NCI-H226 (cell line): ENCODE measurements at regions not wholly inside any gene's neighbourhood (a gene's known extent, or its start where the extent isn't known, plus 50 kb on each side); places are given as distances from the start of the nearest gene placed in this dataset.
A peak's percentile ranks its signal among the peaks of the same experiment; 100 is the strongest.
"Not testable (repeated sequence)": the region's sequence is repeated elsewhere in the genome, so short reads cannot be mapped to it uniquely, and the experiment has no call there.

Experiments
- DNase-seq: peaks from one replicate; pipeline ENCODE4 v3.0.0-alpha.2; 2015

DNA sequence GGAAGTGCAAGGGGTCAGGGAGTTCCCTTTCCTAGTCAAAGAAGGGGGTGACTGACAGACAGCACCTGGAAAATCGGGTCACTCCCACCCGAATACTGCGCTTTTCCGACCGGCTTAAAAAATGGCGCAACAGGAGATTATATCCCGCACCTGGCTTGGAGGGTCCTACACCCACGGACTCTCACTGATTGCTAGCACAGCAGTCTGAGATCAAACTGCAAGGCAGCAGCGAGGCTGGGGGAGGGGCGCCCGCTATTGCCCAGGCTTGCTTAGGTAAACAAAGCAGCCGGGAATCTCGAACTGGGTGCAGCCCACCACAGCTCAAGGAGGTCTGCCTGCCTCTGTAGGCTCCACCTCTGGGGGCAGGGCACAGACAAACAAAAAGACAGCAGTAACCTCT, 333.8 kb downstream of the CENPW start:
- DNase-seq = not testable (repeated sequence)

DNA sequence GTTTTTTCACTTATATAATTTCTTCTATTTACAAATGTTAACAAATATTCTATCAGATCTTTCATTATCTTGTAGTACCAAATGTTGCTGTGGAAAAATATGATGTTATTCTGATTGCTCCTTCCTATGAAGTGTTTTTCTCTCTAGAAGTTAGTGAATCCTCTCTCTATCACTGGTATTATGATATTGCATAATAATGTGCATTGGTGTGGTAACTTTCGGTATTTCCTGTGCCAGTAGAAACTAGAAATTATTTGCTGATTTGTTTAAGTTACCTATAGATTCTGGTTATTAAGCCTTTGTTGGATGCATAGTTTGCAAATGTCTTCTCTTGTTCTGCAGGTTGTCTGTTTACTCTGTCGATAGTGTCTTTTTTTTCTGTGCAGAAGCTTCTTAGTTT, 342.5 kb downstream of the CENPW start:
- DNase-seq = peak; percentile 39

GRCh38 chr6:126685182-126685581, 345.3 kb downstream of the CENPW start:
- DNase-seq = no peak

DNA sequence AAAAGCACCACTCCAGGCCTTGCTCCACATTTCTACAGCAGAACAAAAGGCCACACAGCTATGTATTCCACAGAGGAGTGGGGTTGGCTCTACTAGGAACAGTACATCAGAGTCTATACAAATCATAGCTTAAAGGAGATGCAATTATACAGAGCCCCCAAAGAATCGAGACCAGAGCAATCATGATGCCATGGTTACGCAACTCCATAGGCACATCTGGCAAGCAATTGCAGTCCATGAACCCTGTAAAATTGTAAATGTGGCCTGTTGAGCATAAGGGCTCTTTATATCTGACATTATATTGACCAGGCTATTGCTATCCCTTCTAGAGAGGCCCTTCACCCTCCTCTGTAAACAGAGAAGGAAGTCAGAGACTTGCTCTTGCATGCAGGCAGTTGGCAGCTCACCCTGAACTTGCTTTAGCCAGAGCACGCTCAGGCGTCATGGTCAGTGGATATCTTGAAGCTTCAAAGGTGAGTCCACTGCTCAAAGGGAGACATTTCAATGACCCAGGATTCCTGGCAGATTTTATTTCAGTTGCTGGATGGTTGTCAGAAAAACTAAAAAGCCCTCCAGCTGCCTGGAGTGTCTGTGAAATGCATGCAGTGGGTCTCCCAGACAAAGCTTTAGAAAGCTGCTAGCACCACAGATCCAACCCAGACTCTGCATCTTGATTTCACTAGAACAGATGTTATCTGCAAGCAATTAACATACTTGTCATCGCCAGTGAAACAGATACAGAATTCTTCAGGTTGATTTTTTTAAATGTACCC, 357.2 kb downstream of the CENPW start:
- DNase-seq = no peak

- DNase-seq = no peak
Observed at GRCh38 chr6:126698732-126699240, 358.9 kb downstream of the CENPW start.

DNA sequence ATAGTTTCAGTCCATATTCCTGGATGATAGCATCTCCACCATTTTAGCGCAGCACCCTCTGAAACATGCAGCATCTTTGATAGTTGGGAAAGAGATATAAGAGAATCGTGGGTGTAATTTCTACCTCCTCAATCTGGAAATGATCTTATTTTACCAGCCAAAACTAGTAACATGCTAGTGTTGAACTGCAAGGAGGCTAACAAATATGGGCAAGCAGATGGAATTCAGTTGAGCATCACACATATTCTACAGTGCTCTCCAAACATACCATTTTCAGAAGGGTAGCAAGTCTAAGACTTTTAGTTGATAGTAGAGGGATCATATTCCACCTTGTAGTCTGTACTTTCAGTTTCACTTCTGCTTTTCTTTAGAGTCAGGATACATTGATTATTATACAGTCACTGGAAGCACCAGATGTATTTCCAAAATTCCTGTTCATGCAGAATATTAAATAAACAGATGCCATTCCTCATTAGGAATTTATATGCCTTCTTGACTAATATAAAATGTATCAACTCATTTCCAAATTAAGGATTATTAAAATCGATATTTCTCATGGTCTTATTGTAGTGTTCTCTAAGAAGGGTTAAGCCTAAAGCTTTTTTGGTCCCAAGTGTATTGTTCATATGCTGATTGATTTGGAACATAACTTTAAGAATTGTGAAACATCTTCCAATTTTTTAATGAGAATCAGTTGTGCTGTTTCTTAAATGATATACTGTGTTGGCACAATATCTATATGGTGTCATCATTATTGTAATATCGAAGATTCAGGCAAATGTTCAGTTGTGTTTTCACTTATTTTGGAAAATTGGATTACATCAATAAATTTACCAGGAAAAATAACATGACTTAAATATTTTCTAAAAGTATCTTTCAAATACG, 362.0 kb downstream of the CENPW start:
- DNase-seq = no peak

GRCh38 chr6:126716032-126716431, 376.1 kb downstream of the CENPW start:
- DNase-seq = no peak

- DNase-seq = peak; percentile 72
Observed at GRCh38 chr6:126716826-126717509, 377.1 kb downstream of the CENPW start.

DNA sequence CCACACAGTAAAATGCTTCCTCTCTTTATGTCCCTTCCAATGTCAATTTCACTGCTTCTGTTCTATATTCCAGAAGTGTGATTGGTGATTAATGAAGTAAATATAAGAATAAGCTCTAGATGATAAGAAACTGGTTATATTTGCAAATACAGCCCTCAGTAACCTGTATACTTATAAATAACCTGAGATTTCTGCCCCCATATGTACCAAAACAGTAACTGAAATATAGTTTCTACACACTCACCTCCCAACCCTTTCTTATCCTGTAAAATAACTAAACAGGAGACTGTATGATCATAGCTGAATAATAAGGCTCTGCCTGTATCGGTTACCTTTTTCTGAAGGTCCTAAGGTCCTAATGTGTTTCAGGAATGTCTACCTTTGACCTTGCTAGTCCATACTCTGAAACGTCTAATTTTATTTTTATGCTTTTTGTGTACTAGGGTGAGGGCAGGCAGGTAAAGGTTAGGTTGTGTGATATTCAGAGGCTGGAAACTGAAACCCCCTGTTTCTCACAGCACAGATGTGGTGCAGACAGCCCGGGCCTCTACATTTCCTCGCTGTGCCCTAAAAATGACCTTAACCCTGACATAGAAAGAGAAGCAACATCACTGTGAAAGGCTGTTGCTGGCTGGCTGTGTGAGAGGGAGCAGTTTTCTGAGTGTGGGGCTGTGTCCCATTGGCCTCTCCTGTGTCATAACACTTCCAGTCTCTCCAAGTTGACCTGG, 378.8 kb downstream of the CENPW start:
- no peak for DNase-seq

DNA sequence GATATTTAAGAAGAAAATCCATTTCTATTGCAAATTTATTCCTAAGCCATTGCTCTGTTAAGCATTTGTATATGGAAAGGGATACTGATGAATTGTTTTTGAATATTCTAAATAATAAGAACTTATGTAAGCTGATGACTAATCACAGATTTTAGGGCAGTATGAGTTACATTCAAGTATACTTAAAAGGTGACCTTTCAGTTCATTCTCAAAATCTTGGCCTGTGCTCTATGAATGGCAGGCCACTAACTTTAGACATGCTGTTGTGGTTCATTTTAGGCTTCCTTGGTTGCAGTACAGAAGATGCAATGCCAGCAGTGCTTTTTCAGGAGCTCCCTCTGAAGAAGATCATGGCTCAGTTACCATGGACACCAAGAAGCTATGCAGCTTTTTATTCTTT, 380.4 kb downstream of the CENPW start:
- no peak for DNase-seq

GRCh38 chr6:126721581-126722160, 381.8 kb downstream of the CENPW start:
- DNase-seq = peak; percentile 92

DNA sequence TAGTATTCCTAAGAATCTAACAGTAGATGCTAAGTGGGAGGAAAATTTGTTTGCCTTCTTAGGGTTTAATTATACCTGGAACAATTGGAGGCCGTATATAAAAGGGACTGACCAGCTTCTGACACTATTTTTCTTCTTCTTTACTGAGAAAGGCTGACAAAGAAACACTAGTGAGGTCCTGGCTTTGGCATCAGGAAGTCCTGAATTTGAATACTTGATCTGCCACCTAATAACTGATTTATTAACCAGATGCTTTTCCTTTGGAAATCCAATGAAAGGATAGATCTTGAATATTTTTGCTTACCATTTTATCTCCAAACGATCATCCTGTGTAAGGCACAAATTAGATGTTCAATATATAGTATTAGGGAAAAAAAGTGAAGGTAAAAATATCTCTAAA, 382.5 kb downstream of the CENPW start:
- DNase-seq = no peak

GRCh38 chr6:126723541-126724170, 383.7 kb downstream of the CENPW start:
- no peak for DNase-seq

GRCh38 chr6:126724821-126725220, 384.9 kb downstream of the CENPW start:
- DNase-seq = peak; percentile 64

DNA sequence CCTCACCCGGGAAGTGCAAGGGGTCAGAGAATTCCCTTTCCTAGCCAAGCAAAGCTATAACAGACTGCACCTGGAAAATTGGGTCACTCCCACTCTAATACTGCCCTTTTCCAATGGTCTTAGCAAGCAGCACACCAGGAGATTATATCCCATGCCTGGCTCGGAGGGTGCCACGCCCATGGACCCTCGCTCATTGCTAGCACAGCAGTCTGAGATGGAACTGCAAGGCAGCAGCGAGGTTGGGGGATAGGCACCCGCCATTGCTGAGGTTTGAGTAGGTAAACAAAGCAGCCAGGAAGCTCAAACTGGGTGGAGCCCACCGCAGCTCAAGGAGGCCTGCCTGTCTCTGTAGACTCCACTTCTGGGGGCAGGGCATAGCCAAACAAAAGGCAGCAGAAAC, 386.5 kb downstream of the CENPW start:
- not testable (repeated sequence) for DNase-seq

GRCh38 chr6:126738146-126738545, 380.3 kb upstream of the RSPO3 start:
- DNase-seq = no peak

DNA sequence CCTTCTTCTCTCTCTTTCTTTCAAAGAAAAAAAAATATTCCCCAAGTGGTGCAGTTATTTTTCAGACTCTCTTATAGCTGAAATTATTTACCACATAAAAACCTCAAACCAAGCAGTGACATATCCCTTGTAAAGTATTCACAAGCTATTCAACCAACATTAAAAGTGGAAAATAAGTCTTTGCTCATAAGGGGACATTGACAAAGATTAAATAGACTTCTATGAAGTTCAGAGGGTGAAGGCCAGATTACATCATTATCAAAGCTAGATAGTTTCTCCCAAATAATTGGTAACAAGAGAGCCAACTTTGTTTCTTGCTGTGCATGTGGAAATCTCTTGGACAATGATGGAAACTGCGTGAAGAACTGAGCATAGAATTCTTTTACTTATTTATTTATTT, 379.8 kb upstream of the RSPO3 start:
- no peak for DNase-seq

DNA sequence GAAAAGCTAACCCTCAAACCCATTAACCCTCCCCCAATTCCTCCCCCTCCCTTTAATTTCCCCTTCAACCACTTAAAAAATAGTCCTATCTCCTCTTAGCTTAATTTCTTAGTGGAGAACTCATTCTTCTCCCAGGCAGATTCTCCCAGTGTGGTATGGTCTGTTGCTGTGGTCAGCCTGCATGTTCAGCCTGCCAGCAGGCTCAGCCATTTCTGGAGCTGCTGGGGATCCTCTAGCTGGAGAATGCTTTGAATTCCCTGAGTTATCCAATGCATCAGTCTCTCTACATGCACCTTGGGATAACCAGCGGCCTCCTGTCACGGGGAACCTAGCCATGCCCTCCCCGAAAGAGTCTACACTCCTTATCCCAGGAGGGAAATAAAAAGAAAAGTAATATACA, 375.4 kb upstream of the RSPO3 start:
- no peak for DNase-seq

- DNase-seq = no peak
Observed at GRCh38 chr6:126747728-126748540, 370.5 kb upstream of the RSPO3 start.

DNA sequence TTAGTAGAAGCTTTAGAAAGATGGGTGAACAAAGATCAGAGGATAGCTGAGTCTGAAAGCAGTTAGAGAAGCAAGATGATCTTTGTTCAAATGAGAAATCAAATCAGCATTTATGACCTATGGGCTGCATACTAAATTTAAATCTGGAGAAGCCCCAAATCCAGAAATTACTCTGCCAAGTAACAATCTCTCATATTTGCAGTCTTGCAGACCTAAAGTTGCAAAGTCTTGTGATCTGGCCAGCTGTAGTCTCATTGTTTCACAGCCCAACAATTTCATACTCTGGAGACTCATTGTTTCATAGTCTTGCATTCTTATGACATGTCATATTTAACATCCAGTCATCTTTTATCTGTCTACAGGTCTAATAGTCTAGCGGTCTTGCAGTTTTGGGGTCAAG, 364.9 kb upstream of the RSPO3 start:
- DNase-seq = no peak

- no peak for DNase-seq
Observed at GRCh38 chr6:126761854-126762253, 356.6 kb upstream of the RSPO3 start.
